Neural cell (in vitro differentiated cells): ENCODE measurements at regions not wholly inside any gene's neighbourhood (a gene's known extent, or its start where the extent isn't known, plus 50 kb on each side); places are given as distances from the start of the nearest gene placed in this dataset.

Experiments used
- H2AFZ ChIP-seq: fragments of 200-600, 300-800 bp; sonication (generic), shearing (Covaris generic); 2 replicates; pipeline ENCODE4 v1.6.0; 2014; ENCODE audit warnings: low read depth, mild to moderate bottlenecking, antibody characterized with exemption, low read length, moderate library complexity
- H3F3A ChIP-seq: fragments of 200-600 bp; shearing (Covaris generic); 2 replicates; pipeline ENCODE4 v1.6.1; 2016; ENCODE audit warnings: mild to moderate bottlenecking, moderate library complexity, mixed read lengths, antibody characterized with exemption, low read length; ENCODE audit not compliant: insufficient read depth, poor library complexity, severe bottlenecking
- H3K27ac ChIP-seq: fragments of 200-600, 300-800 bp; sonication (generic), shearing (Covaris generic); 2 replicates; pipeline ENCODE4 v1.5.1; 2014; ENCODE audit warnings: mild to moderate bottlenecking, low read length, moderate library complexity
- H3K27me3 ChIP-seq: fragments of 300-800, 200-600 bp; sonication (generic), shearing (Covaris generic); 2 replicates; pipeline ENCODE4 v1.6.0; 2014; ENCODE audit warnings: mild to moderate bottlenecking, low read depth, low read length, moderate library complexity; ENCODE audit not compliant: insufficient read depth
- H3K36me3 ChIP-seq: fragments of 300-800, 200-600 bp; sonication (generic), shearing (Covaris generic); 2 replicates; pipeline ENCODE4 v1.5.1; 2014; ENCODE audit warnings: mild to moderate bottlenecking, antibody characterized with exemption, low read length, moderate library complexity; ENCODE audit not compliant: insufficient read depth
- H3K4me2 ChIP-seq: fragments of 300-800, 200-600 bp; sonication (generic), shearing (Covaris generic); 2 replicates; pipeline ENCODE4 v1.6.0; 2014; ENCODE audit warnings: mild to moderate bottlenecking, low read length
- H3K4me3 ChIP-seq: fragments of 300-800, 200-600 bp; sonication (generic), shearing (Covaris generic); 2 replicates; pipeline ENCODE4 v1.5.1; 2014; ENCODE audit warnings: mild to moderate bottlenecking, low read length, moderate library complexity
- H3K79me2 ChIP-seq: fragments of 200-600 bp; shearing (Covaris generic); replicated peaks from 2 replicates; pipeline ENCODE4 v1.6.0; 2014; ENCODE audit warnings: mild to moderate bottlenecking, low read length, moderate library complexity; ENCODE audit not compliant: insufficient read depth
- H3K9ac ChIP-seq: fragments of 300-800, 200-600 bp; sonication (generic), shearing (Covaris generic); 2 replicates; pipeline ENCODE4 v1.6.1; 2016; ENCODE audit warnings: mild to moderate bottlenecking, low read length, mixed read lengths
- H3K9me2 ChIP-seq: fragments of 200-600 bp; shearing (Covaris generic); 2 replicates; pipeline ENCODE4 v1.6.1; 2016; ENCODE audit warnings: mild to moderate bottlenecking, low read length, mixed read lengths; ENCODE audit not compliant: insufficient read depth
- H3K9me3 ChIP-seq: fragments of 200-600, 300-800 bp; sonication (generic), shearing (Covaris generic); 2 replicates; pipeline ENCODE4 v1.6.1; 2016; ENCODE audit warnings: mild to moderate bottlenecking, mixed run types, low read length, moderate library complexity, mixed read lengths
- H4K20me1 ChIP-seq: fragments of 200-600 bp; shearing (Covaris generic); 2 replicates; pipeline ENCODE4 v1.6.1; 2016; ENCODE audit warnings: mild to moderate bottlenecking, mixed run types; ENCODE audit not compliant: insufficient read depth
- CTCF ChIP-seq: fragments of 450-650 bp; IDR thresholded peaks from 2 replicates; pipeline ENCODE4 v1.5.1; 2014; ENCODE audit warnings: antibody characterized with exemption, mild to moderate bottlenecking, moderate library complexity; ENCODE audit not compliant: poor library complexity, severe bottlenecking
- EP300 ChIP-seq: fragments of 450-650 bp; conservative IDR thresholded peaks from 2 replicates; pipeline ENCODE4 v1.6.1; 2014; ENCODE audit warnings: antibody characterized with exemption, mild to moderate bottlenecking, moderate library complexity; ENCODE audit not compliant: poor library complexity, severe bottlenecking
- EZH2 ChIP-seq: fragments of 200-600, 300-800 bp; shearing (Covaris generic), sonication (generic); IDR thresholded peaks from 2 replicates; pipeline ENCODE4 v1.6.1; 2014; ENCODE audit warnings: antibody characterized with exemption, low read length, borderline replicate concordance, mild to moderate bottlenecking; ENCODE audit not compliant: insufficient read depth, poor library complexity, severe bottlenecking
- MXI1 ChIP-seq: fragments of 450-650 bp; conservative IDR thresholded peaks from 2 replicates; pipeline ENCODE4 v1.6.1; 2014; ENCODE audit warnings: antibody characterized with exemption, mild to moderate bottlenecking; ENCODE audit not compliant: poor library complexity, severe bottlenecking
- POLR2AphosphoS5 ChIP-seq: IDR thresholded peaks from 2 replicates; pipeline ENCODE4 v1.6.1; 2012
- RAD21 ChIP-seq: fragments of 450-650 bp; conservative IDR thresholded peaks from 2 replicates; pipeline ENCODE4 v1.6.1; 2014; ENCODE audit warnings: antibody characterized with exemption, mild to moderate bottlenecking, moderate library complexity
- REST ChIP-seq: IDR thresholded peaks from 2 replicates; pipeline ENCODE4 v1.6.1; 2012; ENCODE audit warnings: borderline replicate concordance
- SMC3 ChIP-seq: fragments of 450-650 bp; conservative IDR thresholded peaks from 2 replicates; pipeline ENCODE4 v1.6.1; 2014; ENCODE audit warnings: antibody characterized with exemption, mild to moderate bottlenecking, moderate library complexity; ENCODE audit not compliant: poor library complexity
- TAF1 ChIP-seq: IDR thresholded peaks from 2 replicates; pipeline ENCODE4 v1.6.1; 2012; ENCODE audit warnings: low read depth

- peaks cover 3% of the 10 kb centered on the region for H3K9me3 ChIP-seq
- no peak overlapping the region for H3K27ac ChIP-seq
- H3K9me2 ChIP-seq, result no peaks in the 10 kb centered on the region
- H2AFZ ChIP-seq, result no peak overlapping the region
- no peaks in the 10 kb centered on the region for H3K36me3 ChIP-seq
- H3K4me2 ChIP-seq, result no peak overlapping the region
- no peaks in the 10 kb centered on the region for H3K27me3 ChIP-seq
- no peak overlapping the region for H3K4me3 ChIP-seq
- H4K20me1 ChIP-seq, result no peaks in the 10 kb centered on the region
- no peaks in the 10 kb centered on the region for H3K79me2 ChIP-seq
- no peak overlapping the region for H3K9ac ChIP-seq
- no peaks in the 10 kb centered on the region for H3F3A ChIP-seq
- TF ChIP-seq POLR2AphosphoS5 (no peak), EZH2 (no peak), MXI1 (no peak), REST (no peak), EP300 (no peak)
Measured at GRCh38 chr4:17188125-17188524, 289.7 kb upstream of the LDB2 start.

GRCh38 chr4:17187003-17187402 lies 288.6 kb upstream of the LDB2 start:
- Histone ChIP-seq H3F3A (no peaks in the 10 kb centered on the region), H3K9me3 (peaks cover 3% of the 10 kb centered on the region), H3K79me2 (no peaks in the 10 kb centered on the region), H3K36me3 (no peaks in the 10 kb centered on the region), H3K4me2 (no peak overlapping the region), H3K27ac (no peak overlapping the region), H3K9me2 (no peaks in the 10 kb centered on the region), H3K9ac (no peak overlapping the region), H3K27me3 (no peaks in the 10 kb centered on the region), H4K20me1 (no peaks in the 10 kb centered on the region), H3K4me3 (no peak overlapping the region), H2AFZ (no peak overlapping the region)
- TF ChIP-seq CTCF, result no peak
- TF ChIP-seq EP300, result no peak

GRCh38 chr4:17182888-17183287 lies 284.4 kb upstream of the LDB2 start:
- no peak overlapping the region for H3K4me3 ChIP-seq
- no peaks in the 10 kb centered on the region for H3K79me2 ChIP-seq
- H3K9me3 ChIP-seq, result no peaks in the 10 kb centered on the region
- TF ChIP-seq EP300 (no peak), EZH2 (no peak), REST (no peak), CTCF (no peak), TAF1 (no peak), SMC3 (no peak), MXI1 (no peak), POLR2AphosphoS5 (no peak), RAD21 (no peak)
- H2AFZ ChIP-seq, result no peak overlapping the region
- H3K27ac ChIP-seq, result no peak overlapping the region
- H3K36me3 ChIP-seq, result no peaks in the 10 kb centered on the region
- H3F3A ChIP-seq, result no peaks in the 10 kb centered on the region
- H3K9me2 ChIP-seq, result no peaks in the 10 kb centered on the region
- H3K27me3 ChIP-seq, result no peaks in the 10 kb centered on the region
- H3K9ac ChIP-seq, result no peak overlapping the region
- H4K20me1 ChIP-seq, result no peaks in the 10 kb centered on the region
- no peak overlapping the region for H3K4me2 ChIP-seq
